T-helper 2 cell (primary cell): ENCODE measurements at regions not wholly inside any gene's neighbourhood (a gene's known extent, or its start where the extent isn't known, plus 50 kb on each side); places are given as distances from the start of the nearest gene placed in this dataset.
"Not testable (repeated sequence)": the region's sequence is repeated elsewhere in the genome, so short reads cannot be mapped to it uniquely, and the experiment has no call there.

ENCODE experiments used
- DNase-seq, 5 experiments: peaks; one replicate each; pipeline versions ENCODE4 v3.0.0 to v3.0.0-alpha.2; 2012 to 2022

DNA sequence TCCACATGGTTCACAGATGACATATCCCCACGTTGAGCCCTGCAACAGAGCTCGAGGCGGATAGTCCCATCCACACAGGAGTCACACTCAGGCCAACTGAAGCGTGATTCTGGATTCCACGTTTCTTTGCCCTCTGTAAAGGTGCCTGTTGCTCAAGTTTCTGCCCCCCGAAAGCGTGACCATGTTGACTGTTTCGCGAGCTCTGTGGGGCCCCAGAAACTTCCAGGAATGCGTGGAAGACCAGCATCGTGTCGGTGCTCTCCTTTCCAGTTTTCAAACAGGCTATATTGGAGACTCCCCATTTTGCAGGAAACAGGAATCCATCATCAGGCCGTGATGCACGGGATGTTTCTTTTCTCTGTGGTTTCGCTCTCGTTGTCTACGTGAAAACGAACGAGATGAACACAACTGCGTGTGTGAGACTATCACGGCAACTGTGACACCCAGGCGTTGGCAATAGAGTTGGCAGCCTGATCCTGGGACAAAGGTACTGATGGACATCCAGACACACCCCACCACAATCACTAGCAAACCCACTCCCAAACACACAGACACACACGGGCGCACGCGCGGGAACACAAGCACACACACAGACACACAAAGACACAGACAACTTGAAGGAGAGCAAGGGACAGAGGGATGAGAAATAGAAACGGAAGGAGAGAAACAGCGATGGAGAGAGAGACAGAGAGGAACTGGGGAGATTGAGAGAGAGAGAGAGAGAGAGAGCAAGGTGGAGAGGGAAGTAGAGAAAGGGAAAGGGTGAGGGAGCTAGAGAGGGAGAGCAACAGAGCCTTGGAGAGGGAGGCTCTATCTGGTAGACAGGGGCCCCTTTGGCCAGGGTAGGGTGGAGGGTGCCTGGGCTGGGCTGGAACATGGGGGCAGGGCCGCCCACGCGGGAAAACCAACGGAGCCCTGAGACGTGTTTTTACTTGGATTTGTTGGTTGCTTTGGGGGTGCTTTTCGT lies 1609.3 kb downstream of the SPATA31A7 start:
- peak in 3 of 5 experiments; percentile 5 to 66 (median 38) for DNase-seq

DNA sequence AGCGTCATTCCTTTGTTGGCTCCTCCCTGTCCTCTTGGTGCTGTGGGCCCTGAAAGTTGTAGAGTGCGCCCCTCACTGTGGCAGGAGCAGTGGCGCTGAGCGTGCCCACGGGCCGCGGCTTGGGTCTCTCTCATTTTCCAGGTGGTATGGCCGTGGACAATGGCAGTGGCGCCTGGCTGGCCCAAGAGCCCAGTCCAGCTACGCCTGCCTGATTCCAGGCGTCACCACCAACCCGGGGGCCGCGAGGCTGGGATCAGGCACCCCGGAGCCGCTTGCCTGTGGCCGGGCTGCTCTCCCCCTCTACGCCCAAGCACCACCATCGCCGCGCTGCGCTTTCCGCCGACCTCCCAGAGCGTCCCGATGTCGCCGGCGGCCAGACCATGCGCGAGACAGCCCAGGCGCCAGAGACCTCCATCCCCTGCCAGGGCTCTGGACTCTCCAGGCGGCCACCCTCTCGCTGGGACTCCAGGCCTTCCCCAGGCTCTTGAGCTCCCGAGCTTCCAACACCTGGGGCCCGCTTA lies 1610.1 kb downstream of the SPATA31A7 start:
- DNase-seq: peak in 2 of 5 experiments; percentile 15 to 19

DNA sequence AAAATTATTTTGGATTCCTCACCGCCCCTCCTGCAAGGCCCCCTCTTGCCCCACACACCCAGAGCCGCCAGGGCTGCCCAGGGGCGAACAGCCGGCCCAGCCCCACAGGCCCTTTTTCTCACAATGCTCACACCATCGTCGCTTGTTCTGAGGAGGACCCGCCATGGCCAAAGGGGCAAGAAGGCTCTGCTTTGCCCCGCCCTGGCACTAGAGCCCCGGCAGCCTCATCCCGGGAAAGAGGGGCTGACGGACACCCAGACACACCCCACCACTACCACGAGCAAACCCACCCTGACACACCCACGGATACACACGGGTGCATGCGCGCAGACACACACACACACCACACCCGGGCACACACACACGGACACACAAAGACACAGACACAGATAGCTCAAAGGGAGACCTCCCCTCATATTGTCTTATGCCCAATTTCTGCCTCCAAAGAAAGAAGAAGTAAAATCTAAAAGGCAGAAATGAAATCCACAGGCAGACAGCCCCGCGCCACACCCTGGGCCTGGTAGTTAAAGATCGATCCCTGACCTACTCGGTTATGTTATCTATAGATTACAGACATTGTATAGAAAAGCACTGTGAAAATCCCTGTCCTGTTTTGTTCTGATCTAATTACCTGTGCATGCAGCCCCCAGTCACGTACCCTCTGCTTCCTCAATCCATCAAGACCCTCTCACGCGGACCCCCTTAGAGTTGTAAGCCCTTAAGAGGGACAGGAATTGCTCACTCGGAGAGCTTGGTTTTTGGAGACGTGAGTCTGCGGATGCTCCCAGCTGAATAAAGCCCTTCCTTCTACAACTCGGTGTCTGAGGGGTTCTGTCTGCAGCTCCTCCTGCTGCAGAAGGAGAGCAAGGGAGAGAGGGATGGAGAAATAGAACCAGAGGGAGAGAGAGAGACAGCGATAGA lies 1610.9 kb downstream of the SPATA31A7 start:
- DNase-seq: peak in 2 of 5 experiments; percentile 4 to 34

DNA sequence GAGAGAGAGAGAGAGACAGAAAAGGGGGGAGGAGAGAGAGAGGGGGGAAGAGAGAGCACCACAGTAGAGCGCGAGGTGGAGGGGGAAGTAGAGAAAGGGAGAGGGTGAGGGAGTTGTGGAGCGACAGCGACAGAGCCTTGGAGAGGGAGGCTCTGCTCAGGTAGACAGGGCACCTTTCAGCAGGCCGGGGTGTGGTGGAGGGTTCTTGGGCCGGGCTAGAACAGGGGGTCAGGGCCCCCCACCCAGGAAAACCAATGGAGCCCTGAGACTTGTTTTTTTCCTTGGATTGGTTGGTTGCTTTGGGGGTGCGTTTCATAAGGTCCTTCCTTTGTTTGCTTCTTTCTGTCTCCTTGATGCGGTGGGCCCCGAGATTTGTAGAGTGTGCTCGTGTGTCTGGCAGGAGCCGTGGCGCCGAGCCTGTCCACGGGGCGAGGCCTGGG lies 1611.6 kb downstream of the SPATA31A7 start:
- peak in 2 of 5 experiments; percentile 5 to 26 for DNase-seq

DNA sequence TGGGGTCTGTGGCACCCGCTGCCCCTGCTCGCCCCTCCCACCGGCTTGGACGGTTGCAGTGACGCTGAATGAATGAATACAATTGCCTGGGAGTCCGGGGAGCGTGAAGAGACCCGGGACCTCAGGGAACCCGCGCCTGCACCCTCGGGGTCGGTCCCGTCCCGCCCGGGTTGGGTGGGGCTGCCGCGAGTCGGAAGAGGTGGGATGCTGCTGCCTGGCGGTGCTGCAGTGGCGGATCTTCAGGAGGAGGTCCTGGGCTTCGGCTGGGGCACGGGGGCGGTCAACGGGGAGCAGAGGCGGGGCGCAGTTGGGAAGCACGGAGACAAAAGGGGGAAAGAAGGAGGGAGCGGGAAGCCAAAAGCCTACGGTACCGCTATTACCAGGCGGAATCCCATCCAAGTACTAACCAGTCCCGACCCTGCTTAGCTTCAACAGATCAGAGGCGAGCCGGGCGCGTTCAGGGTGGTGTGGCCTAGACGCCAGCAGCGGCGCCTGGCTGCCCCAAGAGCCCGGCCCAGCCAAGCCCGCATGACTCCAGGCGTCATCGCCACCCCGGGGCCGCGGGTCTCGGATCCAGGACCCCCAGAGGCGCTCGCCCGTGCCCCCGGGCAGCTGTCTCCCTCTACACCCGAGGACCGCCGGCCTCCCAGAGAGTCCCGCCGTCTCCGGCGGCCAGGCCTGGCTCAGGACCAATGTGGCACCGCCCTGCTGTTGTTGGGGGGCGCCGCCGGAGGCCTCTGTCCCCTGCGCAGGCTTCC lies 1612.3 kb downstream of the SPATA31A7 start:
- peak in 4 of 5 experiments; percentile 41 to 81 (median 62) for DNase-seq

DNA sequence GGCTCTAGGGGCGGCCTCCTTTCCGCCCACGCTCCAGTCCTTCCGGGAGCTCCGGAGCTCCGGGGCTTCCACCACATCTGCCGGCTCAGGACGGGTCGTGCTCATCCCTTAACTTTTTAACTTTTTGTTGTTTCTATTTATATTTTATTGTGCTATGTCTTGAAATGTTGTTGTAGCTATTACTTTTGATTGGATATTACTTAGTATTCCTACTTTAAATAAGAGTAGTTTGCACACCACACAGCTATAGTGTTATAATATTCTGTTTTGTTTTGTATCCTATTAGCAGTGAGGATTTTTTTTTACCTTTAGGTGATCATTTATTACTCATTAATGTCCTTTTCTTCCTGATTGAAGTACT lies 1612.9 kb downstream of the SPATA31A7 start:
- DNase-seq: not testable (repeated sequence)

DNA sequence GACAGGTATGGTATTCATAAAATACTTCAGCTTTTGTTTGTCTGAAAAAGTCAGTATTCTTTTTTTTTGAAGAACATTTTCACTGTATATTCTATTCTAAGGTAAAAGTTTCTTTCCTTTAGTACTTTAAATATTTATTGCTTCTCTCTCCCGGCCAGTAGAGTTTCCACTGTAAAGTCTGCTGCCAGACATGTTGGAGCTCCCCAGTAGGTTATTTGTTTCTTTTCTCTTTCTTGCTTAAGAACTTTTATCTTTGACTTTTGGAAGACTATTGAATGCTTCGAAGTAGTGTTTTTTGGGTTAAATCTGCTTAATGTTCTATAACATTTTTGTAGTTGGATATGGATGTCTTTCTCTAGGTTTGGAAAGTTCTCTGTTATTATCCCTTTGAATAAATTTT lies 1613.3 kb downstream of the SPATA31A7 start:
- peak in 1 of 5 experiments; percentile 3 for DNase-seq

DNA sequence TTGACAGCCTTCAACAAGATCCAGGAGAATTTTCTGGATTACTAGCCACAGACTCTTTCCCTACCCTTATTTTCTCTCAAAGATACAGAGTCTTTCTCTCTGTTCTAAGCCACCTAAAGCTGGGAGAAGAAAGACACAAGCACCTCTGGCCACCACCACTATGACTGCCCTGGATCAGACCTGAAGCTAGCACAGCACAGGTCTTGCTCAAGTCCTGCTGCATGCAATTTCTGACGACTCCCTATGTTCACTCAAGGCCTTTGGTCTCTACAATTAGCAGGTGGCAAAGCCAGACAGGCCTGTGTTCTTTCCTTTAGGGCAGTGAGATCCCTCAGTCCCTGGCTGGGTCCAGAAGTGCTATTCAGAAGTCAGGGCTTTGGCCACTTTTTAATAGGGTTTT lies 1614.5 kb downstream of the SPATA31A7 start:
- not testable (repeated sequence) for DNase-seq

DNA sequence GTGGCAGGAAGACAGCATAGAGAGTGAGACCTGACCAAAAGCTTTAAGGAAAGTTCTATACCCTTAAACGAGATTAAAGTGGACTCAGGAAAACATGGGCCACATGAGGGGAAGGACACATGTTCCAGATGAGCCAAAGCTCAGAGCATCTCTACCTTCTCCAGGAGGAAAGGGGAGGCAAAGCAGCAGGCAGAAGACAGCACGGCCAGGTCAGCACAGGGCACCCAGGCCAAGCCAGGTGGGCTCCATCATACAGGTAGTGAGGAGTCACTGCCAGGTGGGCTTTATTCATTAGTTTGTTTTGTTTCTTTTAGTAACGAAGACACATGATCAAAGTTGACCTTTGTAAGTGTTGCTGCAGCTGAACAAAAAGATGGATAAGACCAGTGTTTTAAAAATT lies 1617.6 kb downstream of the SPATA31A7 start:
- DNase-seq: peak in 1 of 5 experiments; percentile 7

DNA sequence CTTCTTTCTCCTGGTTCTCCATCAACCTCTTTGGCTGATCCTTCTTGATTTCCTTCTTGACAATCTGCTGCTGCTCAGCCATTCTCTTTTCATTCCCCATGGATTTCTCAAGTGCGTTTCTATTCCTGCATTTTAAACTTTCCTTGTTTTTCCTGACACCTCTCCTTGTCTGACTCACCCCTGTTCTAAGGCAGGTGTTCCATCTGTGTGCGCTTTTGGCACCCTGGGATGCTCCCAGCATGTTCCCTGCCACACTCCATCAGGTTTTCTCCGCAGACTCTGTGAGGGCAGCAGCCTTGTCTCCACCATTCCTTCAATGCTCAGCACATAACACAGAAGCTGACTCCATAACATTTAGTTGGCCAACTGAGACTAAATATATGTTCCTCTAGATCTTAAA lies 1618.2 kb downstream of the SPATA31A7 start:
- DNase-seq: not testable (repeated sequence)

DNA sequence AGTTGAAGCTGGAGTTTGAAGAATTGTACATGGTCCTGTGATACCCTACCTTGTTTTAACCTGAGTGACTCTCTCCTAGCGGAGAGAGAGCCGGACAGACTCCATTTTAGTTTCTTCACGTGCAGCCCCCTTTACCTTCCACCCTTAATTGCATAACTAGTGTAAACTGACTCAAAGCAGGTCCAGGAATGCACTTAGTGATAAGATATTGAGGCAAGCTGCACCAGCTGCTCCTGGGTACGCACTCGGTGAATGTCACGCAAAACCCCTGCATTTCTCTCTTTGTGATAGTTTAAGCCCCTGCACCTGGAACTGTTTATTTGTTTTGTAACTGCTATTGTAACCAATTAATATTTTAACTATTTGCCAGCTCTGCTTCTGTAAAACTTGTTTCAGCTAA lies 1620.5 kb downstream of the SPATA31A7 start:
- DNase-seq: not testable (repeated sequence)

DNA sequence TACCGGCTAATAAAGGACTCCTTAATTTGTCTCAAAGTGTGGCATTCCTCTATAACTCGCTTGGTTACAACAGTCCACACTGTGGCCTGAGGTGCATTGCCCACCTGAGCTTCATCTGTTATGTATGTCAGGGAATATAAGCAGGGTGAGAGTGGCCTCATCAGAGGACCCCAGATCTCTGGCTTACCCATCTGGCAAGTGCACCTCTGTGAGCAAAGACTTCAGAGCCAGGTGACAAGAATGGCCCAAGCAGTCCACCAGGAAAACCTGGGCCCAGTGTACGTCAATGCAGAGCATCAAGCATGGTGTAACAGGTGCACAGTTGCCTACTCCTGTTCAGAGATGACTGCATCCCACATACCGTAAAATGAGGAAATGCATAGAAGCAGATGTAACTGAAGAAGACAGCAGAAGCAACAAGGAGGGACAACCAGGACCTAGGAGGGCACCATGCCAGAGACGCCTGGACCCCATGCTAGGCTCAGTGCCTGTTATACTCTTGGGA lies 1621.0 kb downstream of the SPATA31A7 start:
- not testable (repeated sequence) for DNase-seq

DNA sequence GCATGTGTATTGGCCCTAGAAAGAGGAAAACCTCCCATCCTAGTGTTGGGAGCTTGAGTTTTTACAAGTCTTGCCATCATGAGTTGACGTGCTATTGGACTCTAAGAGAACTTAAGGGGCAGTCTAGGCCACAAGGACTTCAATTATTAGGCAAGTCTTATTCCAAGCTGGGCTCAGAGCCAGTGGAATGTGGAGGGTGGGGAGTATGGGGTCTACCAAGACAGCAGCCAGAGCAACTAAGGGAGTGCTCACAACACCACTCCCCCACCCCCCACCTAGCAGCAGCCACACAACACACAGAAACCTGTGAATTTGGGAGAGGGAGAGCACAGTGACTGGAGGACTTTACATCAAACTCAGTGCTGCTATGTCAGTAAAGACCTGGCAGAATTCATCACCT lies 1625.6 kb downstream of the SPATA31A7 start:
- DNase-seq: not testable (repeated sequence)

DNA sequence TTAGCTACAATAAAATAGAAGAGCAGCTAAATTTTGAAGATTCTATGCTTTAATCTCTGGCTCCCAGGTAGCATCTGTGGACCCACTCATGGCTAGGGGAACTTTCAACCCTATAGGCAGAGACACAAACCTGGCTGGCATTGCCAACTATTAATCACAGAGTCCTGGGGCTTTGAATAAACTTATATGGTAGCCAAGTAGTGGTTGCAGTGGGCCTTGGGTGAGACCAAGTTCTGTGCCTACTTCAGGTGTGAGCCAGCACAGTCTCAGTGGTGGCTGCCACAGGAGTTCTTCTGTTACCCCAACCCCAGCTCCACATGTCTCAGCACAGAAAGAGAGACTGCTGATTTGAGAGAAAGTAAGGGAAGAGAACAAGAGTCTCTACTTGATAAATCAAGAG lies 1626.5 kb downstream of the SPATA31A7 start:
- DNase-seq: not testable (repeated sequence)

DNA sequence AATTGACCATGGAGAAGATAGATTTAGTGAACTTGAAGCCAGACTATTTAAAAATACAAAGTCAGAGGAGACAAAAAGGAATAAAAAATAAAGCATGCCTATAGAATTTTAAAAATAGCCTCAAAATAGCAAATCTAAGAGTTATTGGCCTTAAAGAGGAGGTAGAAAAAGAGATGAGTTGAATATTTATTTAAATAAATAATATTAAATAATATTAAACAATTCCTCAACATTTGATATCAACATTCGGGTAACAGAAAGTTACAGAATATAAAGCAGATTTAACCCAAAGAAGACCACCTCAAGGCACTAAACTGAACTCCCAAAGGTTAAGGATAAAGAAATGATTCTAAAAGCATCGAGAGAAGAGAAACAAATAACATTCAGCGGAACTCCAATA lies 1627.4 kb downstream of the SPATA31A7 start:
- DNase-seq: not testable (repeated sequence)

DNA sequence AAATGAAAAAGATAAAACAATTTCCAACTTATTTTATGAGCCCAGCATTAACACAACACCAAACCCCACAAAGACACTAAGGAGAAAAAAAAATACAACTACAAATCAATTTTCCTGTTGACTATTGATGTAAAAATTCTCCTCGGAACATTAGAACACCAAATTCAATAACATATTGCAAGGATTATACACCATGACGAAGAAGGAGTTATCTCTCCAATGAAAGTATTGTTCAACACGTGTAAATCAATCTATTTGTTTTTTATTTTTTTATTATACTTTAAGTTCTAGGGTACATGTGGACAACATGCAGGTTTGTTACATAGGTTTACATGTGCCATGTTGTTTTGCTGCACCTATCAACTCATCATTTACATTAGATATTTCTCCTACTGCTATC lies 1632.3 kb downstream of the SPATA31A7 start:
- DNase-seq: not testable (repeated sequence)

DNA sequence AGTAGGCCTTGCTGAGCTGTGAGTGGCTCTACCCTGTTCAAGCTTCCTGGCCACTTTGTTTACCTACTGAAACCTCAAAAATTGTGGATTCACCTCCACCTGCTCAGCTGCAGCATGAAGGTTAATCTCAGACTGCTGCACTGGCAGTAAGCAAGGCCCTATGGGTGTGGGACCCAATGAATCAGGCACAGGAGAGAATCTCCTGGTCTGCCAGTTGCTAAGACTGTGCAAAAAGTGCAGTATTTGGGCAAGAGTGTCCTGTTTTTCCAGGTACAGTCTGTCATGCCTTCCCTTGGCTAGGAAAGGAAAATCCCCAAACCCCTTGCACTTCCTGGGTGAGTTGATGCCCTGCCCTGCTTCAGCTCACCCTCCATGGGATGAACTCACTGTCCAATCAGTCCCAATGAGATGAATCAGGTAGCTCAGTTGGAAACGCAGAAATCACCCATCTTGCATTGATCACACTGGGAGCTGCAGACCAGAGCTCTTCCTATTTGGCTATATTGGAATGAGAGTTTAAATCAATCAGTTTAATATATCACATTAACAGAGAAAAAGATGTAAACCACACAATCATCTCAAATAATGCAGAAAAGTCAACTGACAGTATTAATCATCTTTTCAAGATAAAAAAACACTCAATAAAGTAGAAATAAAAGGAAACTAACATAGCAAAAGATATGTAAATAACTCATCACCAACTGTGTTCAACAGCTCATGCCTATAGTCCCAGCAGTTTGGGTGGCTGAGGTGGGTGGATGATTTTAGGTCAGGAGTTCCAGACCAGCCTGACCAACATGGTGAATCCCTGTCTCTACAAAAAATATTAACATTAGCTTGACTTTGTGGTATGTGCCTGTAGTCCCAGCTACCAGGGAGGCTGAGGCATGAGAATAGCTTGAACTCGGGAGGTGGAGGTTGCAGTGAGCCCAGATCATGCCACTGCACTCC lies 1638.4 kb downstream of the SPATA31A7 start:
- DNase-seq: not testable (repeated sequence)

DNA sequence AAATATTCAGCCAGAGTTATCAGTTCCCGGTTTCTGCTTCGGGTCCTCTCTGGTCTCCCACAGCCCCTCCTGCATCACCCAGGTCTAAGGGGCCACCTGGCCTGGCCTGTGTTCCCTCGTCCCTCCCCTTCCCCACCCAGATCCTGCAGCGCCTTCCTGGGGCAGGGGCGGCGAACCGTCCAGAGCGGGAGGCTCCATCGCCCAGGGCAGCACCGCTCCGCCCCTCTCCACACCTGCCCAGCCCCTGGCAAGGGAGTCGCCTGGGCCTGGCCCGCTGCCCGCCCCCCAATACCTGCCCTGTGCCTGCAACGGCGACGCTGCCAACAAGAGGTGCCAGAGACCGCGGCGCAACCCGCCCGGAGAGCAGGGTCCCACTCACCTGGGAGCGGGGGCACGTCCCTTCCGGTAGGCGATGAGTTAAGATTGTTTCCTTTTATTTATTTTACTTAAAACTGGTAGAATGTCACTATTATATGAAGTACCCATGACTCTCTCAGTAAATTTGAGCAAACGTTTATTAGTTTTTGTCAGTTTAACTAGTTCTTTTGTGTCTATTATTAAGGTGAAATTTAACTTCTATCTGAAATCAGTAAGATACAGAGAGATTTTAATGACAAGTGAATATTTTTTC lies 1641.1 kb downstream of the SPATA31A7 start:
- not testable (repeated sequence) for DNase-seq

DNA sequence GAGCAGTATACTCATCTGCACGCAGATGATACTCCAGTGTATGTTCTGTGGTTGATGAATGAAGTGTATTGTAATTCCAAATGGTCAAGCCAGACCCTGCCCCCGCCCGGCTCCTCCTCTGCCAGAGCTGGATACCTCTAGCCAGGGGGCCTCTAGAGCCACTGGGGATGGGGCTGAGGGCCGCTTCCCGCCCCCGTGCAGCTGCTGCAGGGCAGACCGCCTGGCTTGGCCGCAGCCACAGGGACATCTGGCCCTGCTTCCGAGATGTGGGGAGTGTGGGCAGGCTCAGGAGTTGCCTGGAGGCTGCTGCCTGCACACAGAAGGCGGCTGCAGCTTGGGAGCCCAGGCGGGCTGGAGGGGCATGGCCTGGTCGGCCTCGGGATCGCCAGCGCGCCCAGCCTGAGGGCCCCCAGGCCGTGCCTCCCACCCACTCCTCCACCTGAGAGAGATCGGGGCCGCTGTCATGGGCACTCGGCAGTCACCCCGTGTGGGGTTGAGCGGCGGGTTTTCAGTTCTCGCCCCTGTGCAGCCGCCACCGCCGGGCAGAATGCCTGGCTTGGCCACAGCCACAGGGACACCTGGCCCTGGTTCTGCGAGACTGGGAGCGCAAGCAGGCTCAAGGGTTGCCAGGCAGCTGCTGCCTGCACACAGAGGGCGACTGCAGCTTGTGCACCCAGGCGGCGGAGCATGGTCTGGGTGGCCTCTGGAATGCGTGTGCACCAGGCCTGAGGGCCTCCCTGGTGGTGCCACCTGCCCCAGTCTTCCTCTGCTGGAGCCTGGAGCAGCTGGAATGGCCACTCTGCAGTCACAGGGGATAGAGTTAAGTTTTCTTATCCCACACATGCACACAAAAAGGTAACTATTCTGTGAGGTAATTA lies 1643.7 kb downstream of the SPATA31A7 start:
- DNase-seq: not testable (repeated sequence)
